Activated CD8-positive, alpha-beta memory T cell treated with anti-CD3 and anti-CD28 coated beads for 48 hours (primary cell): ENCODE measurements at regions not wholly inside any gene's neighbourhood (a gene's known extent, or its start where the extent isn't known, plus 50 kb on each side); places are given as distances from the start of the nearest gene placed in this dataset.
"Not testable (repeated sequence)": the region's sequence is repeated elsewhere in the genome, so short reads cannot be mapped to it uniquely, and the experiment has no call there.

Experiments used
- DNase-seq, 3 experiments: peaks; one replicate each; pipeline ENCODE4 v3.0.0-alpha.2; 2020; ENCODE audit warnings: low read depth in 2 of 3, low spot score in 2 of 3

DNA sequence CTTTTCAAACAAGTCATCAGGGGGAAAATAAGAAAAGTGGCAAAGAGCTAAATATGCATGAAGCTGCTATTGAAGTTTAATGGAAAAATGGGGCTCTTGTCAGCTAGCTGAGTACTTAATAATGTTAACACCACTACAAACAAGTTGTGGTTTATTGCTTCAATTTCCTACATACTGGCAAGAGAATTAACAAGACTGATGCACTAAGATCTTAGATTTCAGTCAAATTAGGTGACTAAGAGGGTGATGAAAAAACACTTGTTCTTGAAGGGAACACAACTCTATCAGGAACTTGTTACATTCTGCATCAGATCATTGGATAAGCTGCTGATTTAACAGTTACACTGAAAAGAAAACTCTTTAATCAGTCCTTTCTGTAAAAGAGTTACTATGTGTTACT is 234.6 kb upstream of the AFF2 start:
- DNase-seq, result no peak

DNA sequence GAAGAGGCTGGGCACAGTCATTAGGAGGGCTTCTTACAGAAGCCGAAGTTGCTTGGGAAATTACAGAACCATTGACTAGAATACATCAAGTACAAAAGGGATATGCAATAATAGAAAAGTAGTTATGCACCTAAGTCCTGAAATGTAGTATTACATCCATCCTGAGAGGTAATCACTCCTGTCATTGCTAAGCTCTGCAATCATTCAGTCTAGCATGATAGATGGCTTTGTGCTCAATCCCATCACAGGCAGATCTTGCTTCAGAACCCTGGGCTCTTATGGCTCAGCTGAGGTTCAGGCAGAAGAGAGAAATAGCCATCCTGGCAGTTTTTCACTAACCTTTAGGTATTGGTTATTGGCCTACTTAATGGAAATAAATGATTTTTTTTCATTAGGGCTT is 231.7 kb upstream of the AFF2 start:
- no peak for DNase-seq

DNA sequence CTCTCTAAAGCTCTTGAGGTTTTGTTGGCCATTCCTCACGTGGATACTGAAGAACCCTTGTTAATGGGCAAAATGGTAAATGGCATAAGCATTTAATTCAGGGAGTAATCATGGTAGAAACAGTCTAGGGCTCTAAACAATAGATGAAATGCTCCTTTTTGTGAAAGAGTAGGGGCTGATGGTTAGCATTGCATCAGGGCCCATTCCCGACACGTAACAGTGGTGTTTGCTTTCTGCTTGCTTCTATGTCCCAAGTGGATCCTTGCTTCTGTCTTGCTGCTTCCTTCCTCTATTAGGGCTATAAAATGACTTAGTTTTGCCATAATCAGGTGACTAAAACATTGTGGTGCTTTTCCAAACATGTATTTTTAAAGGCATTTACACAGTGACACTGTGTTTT is 230.9 kb upstream of the AFF2 start:
- no peak for DNase-seq

DNA sequence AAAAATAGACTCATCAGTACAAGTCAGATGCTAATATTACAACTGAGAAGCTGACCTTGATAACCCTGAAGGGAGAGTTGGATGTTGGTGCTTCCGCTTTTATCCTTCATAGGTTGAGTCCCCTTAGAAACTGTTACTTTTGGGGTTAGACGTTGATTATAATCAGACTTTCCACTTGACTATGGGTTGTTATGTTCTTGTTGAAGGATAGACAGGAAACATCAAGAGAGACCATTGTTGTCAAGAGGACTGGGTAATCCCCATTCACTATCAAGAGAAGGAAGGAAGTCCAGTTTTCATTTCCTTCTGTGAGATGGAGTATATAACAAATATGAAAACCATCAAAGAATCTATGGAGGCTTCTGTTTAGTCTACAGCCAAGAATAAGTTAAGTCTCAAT is 229.9 kb upstream of the AFF2 start:
- DNase-seq, result no peak

DNA sequence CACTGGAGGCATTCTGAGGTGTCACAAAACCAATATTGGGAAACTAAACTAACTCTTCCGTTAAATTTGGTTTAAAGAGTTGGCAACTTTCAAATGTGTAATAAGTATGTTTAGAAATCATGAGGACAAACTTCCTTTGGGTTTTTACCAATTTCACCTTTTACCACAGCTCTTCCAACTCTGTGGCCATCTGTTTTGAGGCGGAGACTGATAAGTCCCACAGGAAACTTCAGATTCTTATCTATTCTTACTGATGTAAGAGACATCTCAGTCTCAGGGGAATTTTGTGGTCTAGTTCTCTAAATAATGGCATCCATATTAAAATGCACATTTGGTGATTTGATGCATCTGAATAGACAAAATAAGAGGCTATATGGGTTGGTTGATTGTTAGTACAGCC is 229.2 kb upstream of the AFF2 start:
- DNase-seq, result no peak

DNA sequence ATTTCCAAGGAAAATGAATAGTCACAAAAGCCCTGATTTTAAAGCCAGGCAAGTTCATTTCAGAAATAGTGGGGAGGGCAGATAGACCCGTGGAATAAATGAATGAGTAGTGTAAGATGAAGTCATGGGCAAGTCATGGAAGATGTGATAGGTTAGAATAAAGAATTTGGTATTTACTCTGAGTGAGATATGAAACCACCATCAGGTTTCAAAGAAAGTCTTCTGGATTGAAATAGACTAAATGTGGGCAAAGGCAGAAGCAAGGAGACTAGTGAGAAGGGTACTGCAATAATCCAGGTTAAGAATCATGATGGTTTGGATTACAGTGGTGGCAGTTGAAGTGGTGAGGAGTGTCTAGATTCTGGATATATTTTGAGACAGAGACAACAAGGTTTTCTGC is 218.5 kb upstream of the AFF2 start:
- no peak for DNase-seq

DNA sequence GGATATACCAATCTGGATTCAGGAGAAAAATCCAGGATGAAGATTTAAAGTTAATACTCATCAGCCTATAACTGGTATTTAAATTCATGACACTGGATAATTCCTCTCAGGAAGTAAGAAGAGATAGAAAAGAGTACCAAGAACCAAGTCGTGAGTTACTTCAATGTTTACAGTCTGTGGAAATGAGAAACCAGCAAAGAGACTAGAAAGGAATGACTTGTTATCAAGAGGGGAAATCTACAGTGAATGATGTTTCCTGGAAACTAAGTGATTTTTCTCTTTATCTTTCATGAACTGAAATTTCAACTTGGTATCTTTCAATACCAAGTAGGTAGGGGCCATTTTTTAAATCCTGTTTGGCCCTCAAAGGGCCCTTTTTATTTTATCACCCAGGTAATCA is 217.9 kb upstream of the AFF2 start:
- no peak for DNase-seq

DNA sequence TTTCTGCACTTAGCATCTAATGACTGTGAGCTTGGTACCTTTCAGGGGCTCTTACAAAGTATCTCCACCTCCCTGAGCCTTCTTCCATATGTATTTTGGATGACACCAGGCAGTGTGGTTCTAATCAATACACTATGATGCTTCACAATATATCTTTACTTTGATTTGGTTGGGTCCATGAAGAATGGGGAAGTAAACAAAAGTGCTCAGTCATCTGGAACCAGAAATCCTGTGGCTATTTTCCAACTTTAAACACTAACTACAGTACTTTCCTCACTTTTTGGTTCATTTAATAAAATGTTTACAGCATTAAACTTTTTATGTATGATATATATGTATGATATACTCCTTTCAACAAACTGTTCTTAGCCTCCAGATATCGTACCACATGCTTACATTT is 216.4 kb upstream of the AFF2 start:
- no peak for DNase-seq

DNA sequence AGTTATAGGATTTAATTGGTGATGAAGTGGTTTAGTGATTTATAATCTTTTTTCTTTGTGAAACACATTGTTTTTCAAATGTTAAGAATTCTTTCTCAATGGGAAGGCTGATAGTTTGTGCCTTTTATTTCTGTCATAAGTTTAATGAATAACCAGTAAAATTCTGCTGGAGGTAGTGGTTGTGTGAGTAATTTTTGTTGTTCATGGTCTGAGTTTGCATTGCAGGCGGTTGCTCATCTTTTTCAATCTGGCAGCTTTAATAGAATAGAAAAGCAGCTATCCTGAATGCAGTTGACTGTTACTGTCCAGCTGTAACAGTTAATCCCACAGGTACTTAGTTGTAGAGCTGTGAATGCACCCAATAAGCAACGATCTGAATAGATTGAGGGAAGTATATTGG is 215.6 kb upstream of the AFF2 start:
- DNase-seq, result no peak

DNA sequence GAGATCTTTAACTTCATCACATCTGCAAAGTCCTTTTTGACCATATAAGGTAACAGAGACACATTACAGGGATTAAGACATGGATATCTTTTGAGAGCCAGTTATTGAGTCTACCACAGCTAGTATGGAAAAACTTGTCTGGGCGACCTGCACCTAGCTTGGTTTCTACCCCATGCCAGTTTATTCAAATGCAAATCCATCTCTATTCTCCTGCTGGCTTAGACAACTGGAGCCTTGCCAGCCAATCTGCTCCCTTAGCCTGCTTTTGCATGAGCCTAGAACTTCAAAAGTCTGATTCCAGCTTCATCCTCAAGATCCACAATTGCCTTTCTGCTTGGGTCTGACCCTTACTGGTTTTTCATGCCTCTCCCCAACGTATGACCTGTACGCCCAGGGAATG is 212.0 kb upstream of the AFF2 start:
- no peak for DNase-seq

DNA sequence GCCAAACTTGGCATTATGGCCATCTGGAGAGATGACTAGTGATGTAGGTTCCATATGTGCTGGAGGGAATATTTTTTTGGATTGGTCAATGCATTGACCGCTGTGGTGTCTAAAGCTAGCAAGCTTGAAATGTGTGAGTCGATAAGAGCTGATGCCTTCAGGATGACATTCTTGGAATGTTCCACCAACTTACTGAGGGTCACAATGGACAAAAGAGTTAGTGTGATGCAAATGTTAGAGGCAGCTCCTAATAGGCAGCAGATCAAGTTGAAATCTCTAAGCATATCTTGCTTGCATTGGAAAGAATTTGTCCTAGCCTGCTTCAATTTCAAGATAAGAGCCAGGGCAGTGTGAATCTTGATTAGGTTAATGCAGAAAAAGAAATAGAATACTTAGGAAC is 210.4 kb upstream of the AFF2 start:
- DNase-seq, result no peak

DNA sequence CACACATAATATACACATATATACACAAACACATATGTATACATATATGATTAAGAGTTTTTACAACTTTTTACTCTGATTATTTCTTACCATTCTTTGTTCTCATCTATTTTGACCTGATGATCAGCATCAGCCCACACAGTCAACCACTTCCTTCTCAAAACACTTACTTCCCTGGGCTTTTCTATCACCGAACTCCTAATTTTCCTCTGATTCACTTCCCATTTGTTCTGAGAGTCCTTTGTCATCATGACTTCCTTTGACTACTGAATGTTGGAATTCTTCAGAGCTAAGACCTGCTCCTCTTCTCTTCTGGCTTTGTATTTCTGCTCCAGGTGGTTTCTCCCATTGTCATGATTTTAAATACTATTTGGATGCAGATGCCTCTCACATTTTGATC is 209.5 kb upstream of the AFF2 start:
- no peak for DNase-seq

DNA sequence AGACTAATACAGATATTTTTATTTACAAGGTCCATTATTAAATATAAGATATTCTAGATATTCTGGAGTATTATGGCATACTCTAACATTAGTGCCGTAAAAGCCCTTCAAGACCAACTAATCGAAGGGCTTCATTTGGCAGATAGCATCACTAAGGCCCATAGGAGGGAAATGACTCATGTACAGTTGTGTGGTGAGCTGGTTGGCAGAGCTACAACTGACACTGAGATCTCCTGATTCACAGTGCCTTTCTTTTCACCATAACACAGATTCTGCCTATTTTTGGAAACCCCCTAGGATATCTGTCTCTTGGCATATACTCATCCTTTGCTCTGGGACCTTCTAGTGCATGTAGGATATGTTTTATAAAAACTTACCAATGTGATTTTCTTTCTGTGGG is 201.7 kb upstream of the AFF2 start:
- DNase-seq, result no peak

DNA sequence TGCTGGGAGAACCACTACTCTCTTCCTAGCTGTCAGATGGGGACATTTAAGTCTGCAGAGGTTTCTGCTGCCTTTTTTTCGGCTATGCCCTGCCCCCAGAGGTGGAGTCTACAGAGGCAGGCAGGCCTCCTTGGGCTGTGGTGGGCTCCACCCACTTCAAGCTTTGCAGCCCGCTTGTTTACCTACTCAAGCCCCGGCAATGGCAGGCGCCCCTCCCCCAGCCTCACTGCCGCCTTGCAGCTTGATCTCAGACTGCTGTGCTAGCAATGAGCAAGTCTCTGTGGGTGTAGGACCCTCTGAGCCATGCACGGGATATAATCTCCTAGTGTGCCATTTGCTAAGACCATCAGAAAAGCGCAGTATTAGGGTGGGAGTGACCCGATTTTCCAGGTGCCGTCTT is 195.2 kb upstream of the AFF2 start:
- DNase-seq, result not testable (repeated sequence)

DNA sequence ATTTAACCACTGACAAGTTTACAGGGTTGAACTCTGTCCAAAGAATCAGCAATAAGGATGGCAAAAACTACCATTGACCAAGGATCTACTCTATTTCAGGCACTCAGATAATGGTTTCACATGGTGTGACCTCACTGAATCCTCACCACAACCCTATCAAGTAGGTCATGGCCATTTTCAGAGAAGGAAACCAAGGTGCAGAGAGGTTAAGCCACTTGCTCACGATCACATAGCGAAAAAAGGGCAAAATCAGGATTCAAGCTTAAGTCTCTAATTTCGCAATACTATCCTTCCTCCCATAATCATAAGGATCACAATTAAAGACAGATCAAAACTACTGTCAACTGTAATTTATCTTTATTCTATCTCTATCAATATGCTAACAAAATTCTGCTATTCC is 191.0 kb upstream of the AFF2 start:
- DNase-seq, result no peak

DNA sequence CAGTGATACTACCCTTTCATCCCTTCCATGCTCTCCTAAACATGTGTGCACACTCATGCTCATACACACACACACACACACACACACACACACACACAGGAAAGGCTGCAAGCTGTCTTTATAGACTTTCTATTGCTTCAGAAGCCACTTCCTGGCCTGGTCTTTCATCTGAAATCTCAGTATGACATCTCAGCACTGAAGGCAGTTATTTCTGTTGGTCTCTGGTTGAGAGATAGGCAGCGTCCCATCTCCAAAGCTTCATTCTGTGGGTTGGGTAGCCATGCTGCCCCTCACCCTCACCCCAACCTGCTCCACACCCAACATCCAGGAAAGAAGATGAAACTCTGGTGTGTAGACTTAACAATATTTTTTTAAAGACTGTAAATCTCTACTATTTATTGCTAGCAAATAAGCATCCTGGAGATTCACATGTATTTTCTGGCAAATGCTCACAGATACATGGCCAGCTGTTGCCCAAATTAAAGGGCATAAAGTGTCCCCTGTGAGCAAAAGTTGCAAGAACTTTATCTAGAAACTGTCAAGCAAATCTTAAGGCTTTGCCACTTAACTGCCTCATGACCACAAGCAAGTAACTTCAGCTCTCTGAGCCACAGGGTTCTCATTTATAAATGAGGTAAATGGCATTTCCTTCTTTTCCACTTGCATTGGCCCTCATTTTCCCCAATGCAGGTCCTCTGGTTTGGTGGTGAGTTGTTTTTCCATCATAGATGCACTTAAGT is 189.8 kb upstream of the AFF2 start:
- no peak for DNase-seq

DNA sequence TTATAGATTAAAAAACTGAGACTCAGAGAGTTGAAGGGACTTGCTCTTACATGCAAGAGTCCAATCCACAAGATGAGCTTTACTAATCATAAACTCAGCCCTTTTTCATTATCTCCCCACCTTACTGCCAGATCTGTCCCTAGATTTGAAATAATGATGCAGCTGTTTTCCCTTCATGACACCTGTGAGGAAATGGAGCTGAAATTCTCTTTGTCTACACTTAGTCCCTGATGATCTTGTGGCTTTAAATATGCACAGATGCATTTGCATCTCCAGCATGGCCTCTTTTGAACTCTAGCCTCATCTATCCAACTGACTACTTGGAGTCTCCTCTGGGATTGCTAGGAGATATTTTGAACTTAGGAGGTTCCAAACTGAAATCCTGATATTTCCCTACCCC is 188.9 kb upstream of the AFF2 start:
- DNase-seq, result no peak

DNA sequence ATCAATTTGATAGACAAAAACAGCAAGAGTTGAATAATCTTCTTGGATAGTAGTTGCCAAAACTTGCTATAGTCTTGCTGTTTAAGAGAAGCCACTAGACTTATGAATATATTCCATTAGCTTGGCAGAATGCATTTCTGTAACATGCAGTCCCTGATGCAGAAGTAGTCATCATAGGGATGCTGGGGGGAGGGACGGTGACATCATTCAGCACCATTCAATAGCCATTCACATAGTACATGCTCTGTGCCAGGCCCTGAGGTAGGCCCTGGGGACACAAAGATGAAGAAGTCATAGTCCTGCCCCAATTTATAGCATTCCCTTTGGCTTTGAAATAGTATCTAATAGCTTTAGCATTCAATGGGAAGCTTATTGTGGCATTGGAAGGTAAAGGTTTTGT is 185.5 kb upstream of the AFF2 start:
- DNase-seq, result no peak

DNA sequence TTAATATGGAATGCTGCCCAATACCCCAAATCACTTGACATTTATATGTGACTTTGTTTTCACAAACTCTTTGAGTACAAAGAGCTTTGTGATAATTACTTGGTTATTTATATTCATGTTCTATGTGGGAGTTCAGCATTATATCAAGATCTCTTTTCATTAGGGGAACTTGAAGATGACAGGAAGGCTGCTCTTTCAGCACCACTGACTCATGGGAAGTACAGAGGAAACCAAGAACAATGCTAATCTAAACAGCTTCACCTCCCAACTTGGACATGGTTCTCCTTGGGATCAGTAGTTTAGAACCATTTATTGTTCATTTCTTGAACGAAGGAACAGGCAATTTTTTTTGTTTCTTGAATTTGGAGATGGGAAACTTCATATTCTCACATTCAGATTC is 184.0 kb upstream of the AFF2 start:
- no peak for DNase-seq

DNA sequence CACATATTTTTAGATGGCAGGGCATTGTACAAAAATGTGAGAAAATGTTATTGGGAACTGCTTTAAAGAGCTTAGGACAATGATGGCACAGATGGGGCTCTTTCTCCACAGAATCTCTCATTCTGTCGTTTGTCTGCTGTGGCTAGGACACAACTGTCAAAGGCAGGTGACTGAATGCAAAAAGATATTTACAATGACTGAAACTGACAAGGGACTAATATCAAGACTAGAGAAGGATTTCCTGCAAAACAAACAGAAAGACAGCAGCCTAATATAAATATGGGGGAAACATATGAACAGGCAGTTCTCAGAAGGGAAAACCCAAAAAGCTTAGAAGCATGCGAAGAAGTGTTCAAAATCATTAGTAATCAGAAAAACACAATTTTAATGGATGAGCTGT is 177.5 kb upstream of the AFF2 start:
- DNase-seq, result no peak

DNA sequence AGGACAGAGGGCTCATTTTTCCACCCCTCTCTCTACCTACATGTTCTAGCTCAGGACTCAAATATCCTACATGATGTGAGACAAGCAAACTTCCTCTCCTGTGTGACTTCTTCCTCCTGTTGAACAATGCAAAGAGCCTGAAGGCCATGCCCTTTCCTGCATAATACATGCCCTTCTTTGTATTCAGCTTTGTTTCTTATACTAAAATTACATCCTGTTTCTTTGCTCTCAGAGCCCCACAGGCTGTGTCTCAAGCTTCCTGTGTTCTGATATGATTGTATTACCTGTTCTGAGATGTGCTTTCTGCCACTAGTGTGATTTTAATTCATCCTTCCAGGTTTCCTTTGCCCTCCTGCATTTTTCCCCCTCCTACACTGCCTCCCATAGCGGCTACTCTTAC is 166.4 kb upstream of the AFF2 start:
- DNase-seq, result no peak

DNA sequence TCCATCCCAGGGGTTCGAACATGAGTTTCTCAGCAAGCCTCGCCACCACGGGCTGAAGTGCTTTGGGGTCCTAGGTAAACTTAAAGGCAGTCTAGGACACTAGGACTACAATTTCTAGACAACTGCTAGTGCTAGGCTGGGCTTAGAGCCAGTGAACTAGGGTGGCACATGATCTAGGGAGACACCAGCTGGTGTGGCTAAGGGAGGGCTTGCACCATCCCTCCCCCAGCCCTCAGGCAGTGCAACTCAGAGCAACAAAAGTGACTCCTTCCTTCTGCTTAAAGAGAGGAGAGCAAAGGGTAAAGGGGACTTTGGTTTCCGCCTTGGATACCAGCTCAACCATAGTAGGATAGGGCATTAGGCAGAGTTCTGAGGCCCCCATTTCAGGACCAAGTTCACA is 162.5 kb upstream of the AFF2 start:
- DNase-seq, result no peak

DNA sequence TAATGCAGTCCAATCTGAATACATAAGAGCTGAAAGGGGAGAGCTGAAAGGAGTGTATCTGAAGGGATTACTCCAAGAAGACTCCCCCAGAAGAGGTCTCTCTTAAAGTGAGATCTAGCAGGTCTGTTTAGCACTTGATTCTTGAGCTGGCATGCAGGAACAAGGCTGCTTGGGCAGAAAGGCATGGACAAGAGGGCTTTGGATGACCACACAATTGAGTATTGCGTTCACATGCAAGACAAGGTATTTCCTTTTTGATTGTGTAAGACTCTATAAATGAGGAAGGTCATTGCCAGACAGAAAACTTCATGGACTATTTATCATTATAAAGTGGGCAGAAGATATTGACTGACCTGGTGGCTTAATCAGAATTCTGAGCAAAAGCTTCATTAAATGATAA is 145.5 kb upstream of the AFF2 start:
- DNase-seq, result no peak

DNA sequence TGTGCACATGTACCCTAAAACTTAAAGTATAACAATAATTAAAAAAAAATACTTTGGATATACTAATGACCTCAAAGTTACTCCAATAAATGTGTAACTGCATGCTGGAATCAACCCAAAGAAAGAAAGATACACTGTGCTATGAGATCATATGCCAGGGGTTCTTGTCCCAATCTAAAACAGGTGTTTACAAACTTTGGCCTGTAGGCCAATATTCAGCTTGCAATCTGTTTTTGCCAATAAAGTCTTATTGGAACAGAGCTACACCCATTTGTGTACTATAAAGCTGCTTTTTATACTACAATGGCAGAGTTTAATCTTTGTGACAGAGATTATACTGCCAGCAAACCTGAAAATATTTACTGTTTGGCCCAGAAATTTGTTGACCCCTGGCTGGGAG is 138.8 kb upstream of the AFF2 start:
- DNase-seq, result no peak
